HCT116 (cell line): ENCODE measurements at regions not wholly inside any gene's neighbourhood (a gene's known extent, or its start where the extent isn't known, plus 50 kb on each side); places are given as distances from the start of the nearest gene placed in this dataset.

Experiments
- ATAC-seq: fragments of 200-7000 bp; cut with Tn5 transposase; 2 replicates; pipeline ENCODE4 v1.9.1; 2020; ENCODE audit warnings: mild to moderate bottlenecking, moderate library complexity
- BruUV-seq: library from RNA; stranded (reverse); fragments of 400-500 nt; replicated peaks from 2 replicates; lab custom pipeline; 2021; lab: Mats Ljungman, UMichigan
- CTCF ChIA-PET: fragments of 300-600 bp; sonication (Branson Sonifier 250); formaldehyde crosslinking; loops from one replicate; lab custom pipeline; 2021; ENCODE audit warnings: antibody characterized with exemption; lab: Charles Lee
- POLR2A ChIA-PET: fragments of 300-600, 350-600 bp; sonication (Branson Sonifier 250); formaldehyde crosslinking; loops from one replicate; lab custom pipeline; 2021; ENCODE audit warnings: antibody characterized with exemption; lab: Charles Lee
- RAD21 ChIA-PET, 2 experiments: fragments of 300-600 bp; sonication (Branson Sonifier 250); formaldehyde crosslinking; loops; one replicate each; lab custom pipeline; 2023; ENCODE audit warnings: low total read pairs in 2 of 2; ENCODE audit not compliant: uncharacterized antibody in 2 of 2, unreplicated experiment in 2 of 2, low non-redundant PET in 1 of 2; lab: Charles Lee
- DNase-seq: peaks from one replicate; pipeline ENCODE4 v3.0.0-alpha.2; 2010; ENCODE audit warnings: low read depth, low spot score
- H2AFZ ChIP-seq: fragments of 200-600 bp; shearing (Covaris generic), sonication (generic); 2 replicates; pipeline ENCODE4 v1.6.1; 2017; ENCODE audit warnings: low read depth, mixed run types, mixed read lengths, antibody characterized with exemption, low read length; ENCODE audit not compliant: poor library complexity, severe bottlenecking
- H3K27ac ChIP-seq: 2 replicates; pipeline ENCODE4 v1.5.1; 2012; ENCODE audit warnings: low read depth, low read length
- H3K27me3 ChIP-seq: fragments of 200-600 bp; sonication (generic); 2 replicates; pipeline ENCODE4 v1.6.1; 2016; ENCODE audit warnings: mixed run types, low read length, mixed read lengths; ENCODE audit not compliant: insufficient read depth
- H3K36me3 ChIP-seq, 2 experiments: fragments of 200-500 bp in 1 of 2; fragments of 200-600 bp in 1 of 2; sonication (Bioruptor generic) in 1 of 2; sonication (generic) in 1 of 2; 2 replicates each; pipeline versions ENCODE4 v1.5.1 to v1.6.1; 2014 to 2016; ENCODE audit warnings: low read length in 2 of 2, inconsistent platforms in 1 of 2, mixed read lengths in 1 of 2, mixed run types in 1 of 2; ENCODE audit not compliant: insufficient read depth in 2 of 2, control insufficient read depth in 1 of 2
- H3K4me1 ChIP-seq, 2 experiments: fragments of 200-600 bp in 1 of 2; sonication (generic) in 1 of 2; 2 replicates each; pipeline versions ENCODE4 v1.5.1 to v1.6.1; 2012 to 2017; ENCODE audit warnings: low read length in 2 of 2, inconsistent platforms in 1 of 2, mild to moderate bottlenecking in 1 of 2, mixed read lengths in 1 of 2, mixed run types in 1 of 2, moderate library complexity in 1 of 2; ENCODE audit not compliant: insufficient read depth in 2 of 2, control insufficient read depth in 1 of 2
- H3K4me2 ChIP-seq: fragments of 200-600 bp; sonication (generic); 2 replicates; pipeline ENCODE4 v1.6.1; 2017; ENCODE audit warnings: mixed run types, low read length, mixed read lengths
- H3K4me3 ChIP-seq, 2 experiments: fragments of 200-600 bp in 1 of 2; sonication (generic) in 1 of 2; replicated peaks in 1 of 2; 2 replicates each; pipeline ENCODE4 v1.5.1; 2011 to 2016; ENCODE audit warnings: low read length in 2 of 2, control low read depth in 1 of 2, low read depth in 1 of 2, mild to moderate bottlenecking in 1 of 2, mixed read lengths in 1 of 2, mixed run types in 1 of 2
- H3K79me2 ChIP-seq: fragments of 200-600 bp; sonication (generic); 2 replicates; pipeline ENCODE4 v1.6.1; 2017; ENCODE audit warnings: mild to moderate bottlenecking, mixed run types, low read length, moderate library complexity, mixed read lengths; ENCODE audit not compliant: insufficient read depth
- H3K9ac ChIP-seq: fragments of 200-600 bp; sonication (generic); 2 replicates; pipeline ENCODE4 v1.6.1; 2016; ENCODE audit warnings: low read length, mixed read lengths
- H3K9me2 ChIP-seq: fragments of 200-600 bp; sonication (generic), shearing (Covaris generic); 2 replicates; pipeline ENCODE4 v1.6.1; 2017; ENCODE audit warnings: mixed run types, mild to moderate bottlenecking, moderate library complexity; ENCODE audit not compliant: insufficient read depth
- H3K9me3 ChIP-seq, 2 experiments: fragments of 200-500 bp in 1 of 2; fragments of 200-600 bp in 1 of 2; sonication (Bioruptor generic) in 1 of 2; sonication (generic) in 1 of 2; 2 replicates each; pipeline ENCODE4 v1.6.1; 2014 to 2017; ENCODE audit warnings: low read length in 2 of 2, mixed read lengths in 2 of 2, inconsistent platforms in 1 of 2, low read depth in 1 of 2, mild to moderate bottlenecking in 1 of 2, mixed run types in 1 of 2, moderate library complexity in 1 of 2; ENCODE audit not compliant: control insufficient read depth in 1 of 2, insufficient read depth in 1 of 2
- H4K20me1 ChIP-seq: fragments of 200-600 bp; sonication (generic), shearing (Covaris generic); 2 replicates; pipeline ENCODE4 v1.6.1; 2017; ENCODE audit warnings: mixed run types, mild to moderate bottlenecking, moderate library complexity; ENCODE audit not compliant: insufficient read depth
- CBX3 ChIP-seq: IDR thresholded peaks from 2 replicates; pipeline ENCODE4 v1.6.1; 2012; ENCODE audit warnings: low read depth
- CEBPB ChIP-seq: IDR thresholded peaks from 2 replicates; pipeline ENCODE4 v1.6.1; 2012; ENCODE audit warnings: low read depth
- EGR1 ChIP-seq: IDR thresholded peaks from 2 replicates; pipeline ENCODE4 v1.6.1; 2012; ENCODE audit warnings: low read depth
- ELF1 ChIP-seq: IDR thresholded peaks from 2 replicates; pipeline ENCODE4 v1.6.1; 2012; ENCODE audit warnings: low read depth, borderline replicate concordance
- EZH2 ChIP-seq: fragments of 200-600 bp; sonication (generic); IDR thresholded peaks from 2 replicates; pipeline ENCODE4 v1.6.1; 2017; ENCODE audit warnings: antibody characterized with exemption, mixed run types
- EZH2phosphoT487 ChIP-seq: fragments of 200-600 bp; IDR thresholded peaks from 2 replicates; pipeline ENCODE4 v1.6.1; 2018; ENCODE audit warnings: antibody characterized with exemption, borderline replicate concordance
- FOSL1 ChIP-seq: IDR thresholded peaks from 2 replicates; pipeline ENCODE4 v1.6.1; 2012; ENCODE audit warnings: low read depth
- JUND ChIP-seq: IDR thresholded peaks from 2 replicates; pipeline ENCODE4 v1.6.1; 2012
- MAX ChIP-seq: IDR thresholded peaks from 2 replicates; pipeline ENCODE4 v1.6.1; 2012
- POLR2AphosphoS5 ChIP-seq: IDR thresholded peaks from 2 replicates; pipeline ENCODE4 v1.6.1; 2011; ENCODE audit warnings: mild to moderate bottlenecking, low read depth, low read length, moderate library complexity
- RAD21 ChIP-seq: IDR thresholded peaks from 2 replicates; pipeline ENCODE4 v1.6.1; 2012; ENCODE audit warnings: low read depth, mild to moderate bottlenecking
- REST ChIP-seq: IDR thresholded peaks from 2 replicates; pipeline ENCODE4 v1.6.1; 2012; ENCODE audit warnings: low read depth
- SP1 ChIP-seq: IDR thresholded peaks from 2 replicates; pipeline ENCODE4 v1.6.1; 2012; ENCODE audit warnings: low read depth
- ZBTB33 ChIP-seq: IDR thresholded peaks from 2 replicates; pipeline ENCODE4 v1.6.1; 2011; ENCODE audit warnings: mild to moderate bottlenecking, low read length, moderate library complexity; ENCODE audit not compliant: insufficient replicate concordance; ENCODE audit errors: extremely low read depth
- ZNF274 ChIP-seq: fragments of 200-500 bp; sonication (Bioruptor generic); IDR thresholded peaks from 2 replicates; pipeline ENCODE4 v1.6.1; 2014; ENCODE audit warnings: mild to moderate bottlenecking, low read depth, low read length, inconsistent platforms
- intact Hi-C: fragments of 100-400 bp; cut with micrococcal nuclease; formaldehyde crosslinking; loops from 2 replicates; pipeline ENCODE4 v1.10.0; 2022

GRCh38 chr4:129246910-129247461, 151.0 kb downstream of the C4orf33 start:
- H3K36me3 ChIP-seq = no peaks in the 10 kb centered on the region
- no peak overlapping the region for H3K4me3 ChIP-seq

More at GRCh38 chr4:129246910-129247461, 151.0 kb downstream of the C4orf33 start:
- intact Hi-C loops = no loop called here
- no TSS peak for BruUV-seq
- POLR2A ChIA-PET = no interaction called here
- no peaks in the 10 kb centered on the region for H3K9me2 ChIP-seq
- no peaks in the 10 kb centered on the region; the same call in 1 of the 2 replicates for H4K20me1 ChIP-seq
- H3K9me3 ChIP-seq = no peaks in the 10 kb centered on the region
- CTCF ChIA-PET = no interaction called here
- ATAC-seq (no peak), DNase-seq (no peak)
- RAD21 ChIA-PET = no interaction called here
- H3K4me1 ChIP-seq = no peaks in the 10 kb centered on the region; a peak in 1 of 4 replicates
- no peak overlapping the region for H3K4me2 ChIP-seq
- H3K27ac ChIP-seq = no peak overlapping the region
- no peak overlapping the region for H3K9ac ChIP-seq
- H3K79me2 ChIP-seq = no peaks in the 10 kb centered on the region
- no peaks in the 10 kb centered on the region for H3K27me3 ChIP-seq
- TF ChIP-seq EGR1 (no peak), SP1 (no peak), JUND (no peak), CEBPB (no peak), ELF1 (no peak), POLR2AphosphoS5 (no peak), ZNF274 (no peak), EZH2phosphoT487 (no peak), ZBTB33 (no peak), FOSL1 (no peak), RAD21 (no peak), CBX3 (no peak), REST (no peak), MAX (no peak), EZH2 (no peak)
- TF ChIP-seq, all 23 proteins: peak for 0
- H2AFZ ChIP-seq = no peak overlapping the region
